Uterus (tissue), 2 donors: ENCODE measurements at regions not wholly inside any gene's neighbourhood (a gene's known extent, or its start where the extent isn't known, plus 50 kb on each side); places are given as distances from the start of the nearest gene placed in this dataset.
"Not testable (repeated sequence)": the region's sequence is repeated elsewhere in the genome, so short reads cannot be mapped to it uniquely, and the experiment has no call there.

ENCODE experiments used
- CTCF ChIP-seq, 4 experiments: fragments of 200-600 bp in 2 of 4; fragments of 450-650 bp in 2 of 4; sonication (generic) in 2 of 4; IDR thresholded peaks; one replicate each; pipeline ENCODE4 v1.5.1; 2016 to 2019; ENCODE audit warnings: antibody characterized with exemption in 4 of 4, mild to moderate bottlenecking in 2 of 4, moderate library complexity in 1 of 4
- POLR2A ChIP-seq, 2 donors: fragments of 450-650 bp; IDR thresholded peaks; one replicate each; pipeline ENCODE4 v1.6.1; 2016; ENCODE audit warnings: antibody characterized with exemption in 2 of 2, mild to moderate bottlenecking in 1 of 2, moderate library complexity in 1 of 2

GRCh38 chr3:177463341-177463740 lies 266.1 kb upstream of the TBL1XR1 start:
- TF ChIP-seq CTCF, POLR2A (IDR thresholded peaks at IDR 0.05): not testable (repeated sequence)
